ENCODE measurements at regions not wholly inside any gene's neighbourhood (a gene's known extent, or its start where the extent isn't known, plus 50 kb on each side); places are given as distances from the start of the nearest gene placed in this dataset.
"Not testable (repeated sequence)": the region's sequence is repeated elsewhere in the genome, so short reads cannot be mapped to it uniquely, and the experiment has no call there.

DNA sequence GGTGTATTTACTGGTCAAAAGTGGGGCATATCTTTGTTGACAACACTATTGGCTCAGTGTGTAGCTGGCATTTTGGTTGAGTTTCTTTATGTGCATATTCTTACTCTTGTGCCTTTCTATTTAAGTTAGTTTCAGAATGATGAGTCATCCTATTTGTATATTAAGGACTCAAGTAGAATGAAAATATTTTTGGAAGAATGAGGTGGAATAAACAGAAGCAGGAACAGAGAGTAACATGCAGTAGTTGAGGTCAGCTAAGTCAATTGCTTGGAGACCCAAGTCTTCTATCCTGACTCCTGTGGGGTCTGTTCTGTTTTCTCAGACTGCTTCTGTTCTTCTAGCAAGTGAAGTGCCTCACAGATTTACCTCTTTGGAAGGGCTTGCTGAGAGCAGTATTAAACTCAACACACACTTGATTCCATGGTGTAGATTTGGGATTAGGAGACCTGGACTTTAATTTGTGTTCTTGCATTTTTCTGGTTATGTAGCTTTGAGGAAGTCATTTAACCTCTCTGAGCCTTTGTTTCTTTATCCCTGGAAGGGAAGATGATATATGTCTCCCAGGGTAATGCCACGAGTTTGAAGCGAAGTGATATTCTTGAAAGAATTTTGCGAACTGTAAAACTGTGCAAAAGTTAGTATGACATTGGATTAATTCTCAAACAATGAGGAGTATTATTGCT, 324.3 kb downstream of the QKI start:
- FAIRE-seq (no peak), DNase-seq (ENCODE audit: extremely low spot score, insufficient read length, low read depth) (no peak)

DNA sequence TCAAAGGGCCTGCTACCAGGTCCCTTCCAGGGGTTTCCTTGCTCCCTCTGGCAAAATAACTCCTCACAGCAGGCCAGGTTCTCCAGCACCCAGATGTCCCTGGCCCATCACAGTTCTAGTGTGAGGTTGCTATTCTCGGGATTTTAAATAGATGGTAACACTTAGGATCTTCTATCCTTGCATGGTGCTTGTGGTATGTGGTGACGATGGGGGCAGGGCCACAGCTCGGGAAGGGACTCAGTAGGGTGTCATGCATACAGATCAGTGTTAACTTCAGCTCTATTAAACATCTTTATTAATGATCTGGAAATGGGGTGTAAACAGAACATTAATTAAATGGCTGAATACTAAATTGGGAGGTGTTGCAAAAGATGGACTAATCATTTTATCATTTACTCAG, 323.8 kb downstream of the QKI start:
- DNase-seq (ENCODE audit: extremely low spot score, insufficient read length, low read depth) (no peak), FAIRE-seq (no peak)

DNA sequence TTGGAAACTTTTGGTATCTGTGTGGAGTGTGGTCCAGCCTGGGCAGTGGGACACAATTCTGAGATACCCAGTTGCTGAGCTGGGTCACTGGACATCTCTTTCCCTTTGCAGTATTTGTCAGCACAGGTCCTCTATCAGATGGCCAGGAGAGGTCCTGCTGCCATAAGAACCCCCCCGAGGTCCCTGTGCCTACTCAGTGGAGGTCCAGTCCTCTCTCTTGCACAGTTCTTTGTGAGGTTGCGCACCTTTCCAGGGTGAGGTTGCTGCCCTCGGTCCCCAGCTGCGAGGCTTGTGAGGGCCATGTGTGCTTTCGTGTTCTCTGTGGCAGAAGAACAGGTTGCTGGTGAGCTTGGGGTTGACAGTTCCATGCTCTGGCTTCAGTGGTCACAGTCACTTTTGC, 320.6 kb downstream of the QKI start:
- no peak for FAIRE-seq

DNA sequence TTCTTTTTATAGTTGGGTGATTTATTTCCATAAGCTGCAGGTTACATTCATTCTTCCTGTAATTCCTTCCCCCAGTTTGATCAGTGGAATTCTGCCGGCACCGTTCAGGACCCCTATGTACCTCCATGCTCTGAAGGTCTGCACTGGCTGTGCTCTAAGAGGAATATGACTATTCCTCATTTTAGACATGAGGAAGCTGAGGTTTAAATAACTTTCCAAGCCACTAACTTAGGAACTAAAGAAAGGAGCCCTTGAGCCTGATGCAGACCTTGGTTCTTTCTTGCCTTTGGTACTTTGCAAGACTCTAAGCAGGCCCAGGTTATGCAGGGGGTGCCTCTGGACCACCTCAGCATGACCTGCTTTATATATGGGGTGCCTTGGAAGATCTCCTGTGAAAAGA, 318.5 kb downstream of the QKI start:
- FAIRE-seq (no peak), DNase-seq (ENCODE audit: extremely low spot score, insufficient read length, low read depth) (no peak)

More for the DNA sequence above, 320.6 kb downstream of the QKI start:
- no peak for DNase-seq (ENCODE audit: extremely low spot score, insufficient read length, low read depth)

DNA sequence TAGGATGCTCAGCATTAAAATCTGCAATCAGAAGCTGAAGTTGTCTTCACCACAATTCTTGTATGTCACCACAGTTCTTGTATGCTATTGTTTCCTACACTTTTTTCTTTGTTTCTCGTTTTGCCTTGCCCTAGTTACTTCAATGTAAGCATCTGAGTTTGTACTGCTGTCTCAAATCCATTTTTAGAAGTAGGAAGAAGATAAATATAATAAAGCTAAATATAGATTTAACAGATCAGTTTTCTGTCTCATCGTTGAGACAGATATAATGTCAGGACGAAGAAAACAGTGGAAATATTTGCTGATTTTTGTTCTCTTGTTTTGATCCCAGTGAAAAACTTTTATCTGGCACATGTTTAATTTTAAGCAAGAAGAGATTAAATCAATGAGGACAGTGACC, 318.0 kb downstream of the QKI start:
- DNase-seq (ENCODE audit: extremely low spot score, insufficient read length, low read depth), result no peak
- FAIRE-seq, result no peak

DNA sequence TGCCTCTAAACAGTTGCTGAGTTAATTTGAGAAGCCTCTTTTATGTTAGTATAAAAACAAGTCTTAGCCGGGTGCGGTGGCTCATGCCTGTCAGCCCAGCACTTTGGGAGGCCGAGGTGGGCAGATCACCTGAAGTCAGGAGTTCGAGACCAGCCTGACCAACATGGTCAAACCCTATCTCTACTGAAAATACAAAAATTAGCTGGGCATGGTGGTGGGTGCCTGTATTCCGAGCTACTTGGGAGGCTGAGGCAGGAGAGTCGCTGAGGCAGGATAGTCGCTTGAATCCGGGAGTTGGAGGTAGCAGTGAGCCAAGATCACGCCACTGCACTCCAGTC, 317.5 kb downstream of the QKI start:
- DNase-seq (ENCODE audit: extremely low spot score, insufficient read length, low read depth), result not testable (repeated sequence)

DNA sequence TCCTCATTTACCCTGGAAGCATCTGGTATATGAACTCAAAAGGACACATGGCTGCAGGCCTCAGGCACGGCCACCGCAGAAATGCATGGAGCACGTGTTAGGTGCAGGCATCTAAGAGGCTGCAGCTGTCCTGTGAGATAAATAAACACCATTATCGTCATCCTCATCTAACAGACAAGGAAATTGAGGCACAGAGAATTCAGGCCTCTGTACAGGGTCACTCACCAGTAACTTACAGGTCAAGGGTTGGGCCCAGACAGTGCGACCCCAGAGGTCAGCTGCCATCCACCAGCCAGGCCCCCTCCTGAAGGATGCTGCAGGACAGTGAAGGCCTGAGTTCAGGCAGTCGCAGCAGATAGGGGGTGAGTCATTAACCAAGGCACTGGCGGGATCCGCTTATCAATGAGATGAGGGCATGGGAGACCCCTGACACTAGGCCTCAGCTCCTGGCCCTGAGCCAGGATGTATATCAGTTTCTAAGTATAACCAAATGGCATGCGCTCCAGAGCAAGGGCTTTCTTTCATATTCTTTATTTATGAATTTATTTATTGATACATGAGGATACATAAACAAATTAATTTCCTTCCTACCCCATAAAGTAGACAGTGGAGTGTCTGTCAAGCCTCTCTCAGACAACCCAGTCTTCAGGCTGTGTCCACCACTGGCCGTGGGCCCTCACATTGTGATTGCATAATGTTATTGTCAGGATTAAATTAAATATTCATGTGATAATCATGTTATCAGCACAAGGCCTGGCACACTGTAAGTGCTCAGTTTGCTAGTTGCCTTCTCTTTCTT, 316.9 kb downstream of the QKI start:
- no peak for FAIRE-seq
- no peak for DNase-seq (ENCODE audit: extremely low spot score, insufficient read length, low read depth)

More for the DNA sequence above, 317.5 kb downstream of the QKI start:
- not testable (repeated sequence) for FAIRE-seq

DNA sequence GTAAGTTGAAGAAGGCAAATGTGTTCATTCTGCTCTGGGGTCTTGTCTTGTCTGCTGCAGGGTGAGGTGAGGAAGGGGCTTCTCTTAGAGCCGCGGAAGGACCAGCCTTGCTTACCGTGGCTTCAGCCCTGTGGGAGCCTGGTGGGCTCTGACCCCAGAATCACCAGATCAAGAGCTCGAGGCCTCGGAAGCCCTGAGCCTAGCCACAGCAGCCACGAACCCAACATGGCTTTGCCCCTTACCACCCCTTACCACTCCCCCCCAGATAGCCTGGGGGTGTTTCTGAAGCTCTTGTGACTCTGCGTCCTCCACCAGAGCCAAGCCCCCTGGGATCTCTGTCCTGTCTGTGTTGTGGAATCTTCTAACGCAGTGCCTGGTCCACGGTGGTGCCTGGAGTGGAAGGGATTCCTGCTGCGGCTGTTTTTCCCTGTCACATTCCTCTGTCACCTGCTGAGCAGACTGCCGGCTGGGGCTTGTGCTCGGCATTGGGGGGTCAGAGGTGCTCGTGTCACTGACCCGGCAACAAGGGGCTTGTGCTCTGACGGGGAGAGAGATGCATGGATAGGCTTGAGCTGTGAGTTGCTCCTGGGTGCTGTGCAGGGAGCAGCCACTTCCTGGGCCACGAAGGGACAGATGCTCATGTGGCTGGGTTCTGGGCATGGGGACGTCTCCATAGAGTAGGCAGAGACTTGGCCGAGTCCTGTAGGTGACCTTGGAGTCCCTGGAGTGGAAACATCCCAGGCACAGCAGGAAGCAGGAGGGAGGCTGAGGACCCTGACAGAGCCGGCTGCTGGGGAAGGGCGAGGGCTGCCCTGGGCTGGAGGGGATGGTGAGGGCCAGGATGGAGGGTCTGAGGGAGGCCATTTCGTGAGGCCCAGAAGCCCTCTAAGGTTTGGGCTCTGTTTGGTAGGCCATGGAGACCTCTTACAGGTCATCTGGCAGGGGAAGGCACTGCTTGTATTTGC, 316.0 kb downstream of the QKI start:
- no peak for DNase-seq (ENCODE audit: extremely low spot score, insufficient read length, low read depth)
- FAIRE-seq, result no peak

DNA sequence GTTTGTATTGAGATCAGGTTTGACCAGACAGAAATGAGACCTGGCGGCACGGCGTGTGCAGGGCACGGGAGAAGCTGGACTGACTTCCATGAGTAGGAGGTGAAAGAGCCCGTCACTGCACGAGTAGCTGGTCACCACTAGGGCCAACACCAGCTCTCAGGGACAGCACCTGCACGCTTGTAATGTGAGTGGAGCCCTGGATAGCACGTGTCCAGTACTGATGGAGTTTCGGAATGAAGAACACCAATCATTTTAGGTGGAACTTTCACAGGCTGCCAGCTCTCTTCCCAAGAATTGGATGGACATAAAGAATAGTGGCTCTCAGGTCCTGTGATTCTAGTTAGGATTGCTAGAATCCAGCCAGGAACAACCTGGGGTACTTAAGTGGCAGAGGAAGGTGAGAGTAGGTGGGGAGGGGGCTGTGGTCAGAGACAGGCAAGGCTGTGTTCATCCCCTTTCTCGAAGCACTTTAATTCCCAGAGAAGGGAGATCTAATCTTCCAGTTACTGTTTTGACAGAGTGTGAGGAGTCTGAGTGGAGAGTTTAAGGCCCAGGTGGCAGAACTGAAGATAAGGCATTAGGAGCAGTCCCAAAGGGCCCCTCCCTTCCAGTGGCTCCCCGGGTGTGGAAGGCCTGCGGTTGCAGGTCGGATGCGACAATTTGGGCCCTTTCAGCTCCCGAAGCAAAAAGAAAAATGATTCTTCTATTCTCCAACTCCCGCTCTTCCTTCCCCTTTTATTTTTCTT, 314.8 kb downstream of the QKI start:
- FAIRE-seq (no peak), DNase-seq (ENCODE audit: extremely low spot score, insufficient read length, low read depth) (no peak)

DNA sequence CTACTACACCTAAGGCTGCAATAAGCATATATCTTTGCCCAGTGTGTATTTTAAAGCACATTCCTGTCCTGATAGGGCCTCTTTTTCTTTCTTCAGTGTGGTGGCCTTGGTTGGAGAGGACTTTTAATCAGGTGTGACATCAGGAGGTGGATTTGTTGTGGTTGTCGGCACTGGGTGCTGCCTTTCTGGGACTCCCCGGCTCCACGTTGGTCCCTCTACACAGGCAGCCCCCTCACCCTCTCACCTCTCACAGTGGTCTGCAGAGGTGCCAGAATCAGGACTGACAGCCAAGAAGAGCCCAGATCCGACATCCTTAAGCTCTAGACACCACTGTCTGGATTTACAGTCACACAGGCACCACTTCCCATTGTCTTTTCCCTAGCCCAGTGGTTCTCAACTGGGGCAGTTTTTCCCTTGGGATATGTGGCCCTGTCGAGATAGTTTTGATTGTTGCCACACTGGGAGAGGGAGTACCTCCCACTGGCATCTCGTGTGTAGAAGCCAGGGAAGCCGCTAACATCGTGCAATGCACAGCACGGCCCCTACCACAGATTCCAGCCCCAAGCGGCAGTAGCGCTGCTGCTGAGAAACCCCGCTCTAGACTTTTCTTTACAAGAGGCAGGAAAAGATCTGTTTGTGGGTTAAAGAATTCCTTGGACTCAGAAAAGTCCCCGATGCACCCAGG, 314.1 kb downstream of the QKI start:
- FAIRE-seq (no peak), DNase-seq (ENCODE audit: extremely low spot score, insufficient read length, low read depth) (no peak)

DNA sequence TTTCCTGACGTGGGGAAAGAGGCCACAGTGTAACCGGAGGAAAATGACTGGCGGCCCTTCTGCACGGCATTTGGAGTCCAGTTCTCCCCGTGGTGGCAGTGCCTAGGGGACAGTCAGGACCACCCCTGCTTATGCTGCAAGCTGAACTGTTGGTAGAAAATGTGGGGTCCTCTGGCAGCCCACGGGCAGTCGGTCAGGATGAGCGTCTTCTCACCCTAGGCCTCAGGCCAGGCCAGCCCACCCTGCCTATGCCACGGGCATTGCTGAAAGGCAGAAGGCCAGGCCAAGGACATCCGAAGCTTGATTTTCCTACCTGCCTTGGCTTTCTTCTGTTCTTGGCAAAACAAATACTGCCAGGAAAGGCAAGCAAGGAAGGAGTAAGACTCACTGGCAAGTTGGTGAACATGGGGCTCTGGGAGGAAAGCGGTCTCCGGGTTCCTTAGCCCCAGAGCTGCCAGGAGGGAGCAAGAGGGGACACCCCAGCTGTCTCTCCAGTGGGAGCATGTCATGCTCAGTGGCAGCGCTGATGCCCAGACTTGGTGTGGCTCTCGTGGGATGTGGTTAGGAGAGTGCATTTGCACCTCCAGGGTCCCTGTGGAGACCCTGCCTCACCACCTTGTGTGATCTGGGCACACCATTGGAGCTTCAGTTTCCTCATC, 311.6 kb downstream of the QKI start:
- DNase-seq (ENCODE audit: extremely low spot score, insufficient read length, low read depth) (no peak), FAIRE-seq (no peak)

DNA sequence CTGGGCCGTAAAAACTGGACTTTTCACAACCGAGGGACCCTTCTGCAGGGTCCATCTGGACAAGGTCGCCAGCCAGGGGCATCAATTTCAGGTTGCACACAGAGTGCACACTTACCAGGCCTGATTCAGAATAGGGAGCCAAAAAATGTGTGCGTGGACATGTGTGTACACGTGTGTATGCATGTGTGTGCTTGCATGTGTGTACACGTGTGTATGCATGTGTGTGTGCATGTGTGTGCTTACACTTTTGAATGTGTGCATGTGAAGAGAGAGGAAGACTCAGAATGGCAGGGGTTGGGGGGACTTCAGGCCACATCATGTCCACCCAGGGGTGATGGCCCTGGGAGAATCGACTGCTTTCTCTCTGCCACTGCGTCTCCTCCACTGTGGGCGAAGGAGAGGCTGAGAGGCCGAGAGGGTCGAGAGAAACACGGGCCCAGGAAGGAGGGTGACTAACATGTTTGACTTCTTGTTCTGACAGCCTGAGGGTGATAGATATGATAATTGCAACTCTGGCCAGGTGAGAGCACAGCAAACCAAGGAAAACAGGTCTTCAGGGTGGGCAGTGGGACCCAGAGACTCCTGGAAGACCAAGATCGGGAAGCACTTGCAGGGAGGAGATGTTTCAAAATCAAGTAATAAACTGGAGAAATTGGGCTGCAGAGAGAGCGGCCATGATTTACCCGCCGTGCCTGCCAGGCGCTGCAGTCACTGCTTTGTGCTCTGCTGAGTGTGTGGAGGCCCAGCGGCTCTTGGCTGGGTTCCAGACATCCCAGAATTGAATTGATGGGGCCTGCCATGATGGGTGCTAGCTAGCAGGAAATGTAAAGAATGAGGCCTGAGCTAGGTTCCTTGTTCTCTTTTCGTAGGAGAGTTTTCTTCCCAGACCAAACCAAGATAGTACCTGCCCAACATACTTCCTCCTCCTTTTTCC, 310.8 kb downstream of the QKI start:
- FAIRE-seq (no peak), DNase-seq (ENCODE audit: extremely low spot score, insufficient read length, low read depth) (no peak)

DNA sequence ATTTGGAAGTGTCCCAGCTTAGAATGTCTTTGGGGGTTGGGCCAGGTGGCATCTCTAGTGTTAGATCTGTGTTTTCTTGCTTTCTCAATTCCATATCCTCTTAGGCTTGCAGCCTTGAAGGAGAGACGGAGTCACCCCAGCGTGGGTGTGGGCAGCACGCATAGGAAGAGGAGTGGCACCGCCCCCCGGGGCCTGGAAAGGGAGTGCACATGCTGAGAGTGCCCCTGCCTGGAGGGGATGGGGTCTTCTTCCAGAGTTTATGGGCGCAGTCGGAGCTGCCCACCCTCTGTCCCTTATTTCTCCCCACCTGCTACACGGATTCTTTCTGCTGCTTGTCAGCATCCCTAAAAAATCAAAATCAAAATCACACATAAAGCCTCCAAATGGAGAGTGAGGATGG, 309.7 kb downstream of the QKI start:
- DNase-seq (ENCODE audit: extremely low spot score, insufficient read length, low read depth), result no peak
- no peak for FAIRE-seq

DNA sequence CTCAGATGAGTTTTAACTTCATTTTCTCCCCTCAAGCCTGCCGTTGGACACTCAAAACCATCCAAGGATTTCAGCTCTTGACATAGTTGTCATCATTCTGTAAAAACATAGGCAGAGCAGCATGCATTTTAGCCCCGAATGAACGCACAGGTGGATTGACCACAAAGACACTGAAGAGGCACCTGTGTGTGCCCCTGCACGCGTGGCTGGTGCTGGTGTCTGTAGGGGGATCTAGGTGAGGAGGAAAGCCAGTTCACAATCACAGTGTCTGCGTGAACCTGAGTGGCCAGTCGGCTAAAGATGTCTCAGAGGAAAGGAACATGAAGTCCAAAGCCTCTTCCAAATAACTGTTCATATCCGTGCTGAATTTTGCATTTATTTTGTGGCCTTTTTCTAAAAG, 309.2 kb downstream of the QKI start:
- FAIRE-seq, result no peak
- no peak for DNase-seq (ENCODE audit: extremely low spot score, insufficient read length, low read depth)

DNA sequence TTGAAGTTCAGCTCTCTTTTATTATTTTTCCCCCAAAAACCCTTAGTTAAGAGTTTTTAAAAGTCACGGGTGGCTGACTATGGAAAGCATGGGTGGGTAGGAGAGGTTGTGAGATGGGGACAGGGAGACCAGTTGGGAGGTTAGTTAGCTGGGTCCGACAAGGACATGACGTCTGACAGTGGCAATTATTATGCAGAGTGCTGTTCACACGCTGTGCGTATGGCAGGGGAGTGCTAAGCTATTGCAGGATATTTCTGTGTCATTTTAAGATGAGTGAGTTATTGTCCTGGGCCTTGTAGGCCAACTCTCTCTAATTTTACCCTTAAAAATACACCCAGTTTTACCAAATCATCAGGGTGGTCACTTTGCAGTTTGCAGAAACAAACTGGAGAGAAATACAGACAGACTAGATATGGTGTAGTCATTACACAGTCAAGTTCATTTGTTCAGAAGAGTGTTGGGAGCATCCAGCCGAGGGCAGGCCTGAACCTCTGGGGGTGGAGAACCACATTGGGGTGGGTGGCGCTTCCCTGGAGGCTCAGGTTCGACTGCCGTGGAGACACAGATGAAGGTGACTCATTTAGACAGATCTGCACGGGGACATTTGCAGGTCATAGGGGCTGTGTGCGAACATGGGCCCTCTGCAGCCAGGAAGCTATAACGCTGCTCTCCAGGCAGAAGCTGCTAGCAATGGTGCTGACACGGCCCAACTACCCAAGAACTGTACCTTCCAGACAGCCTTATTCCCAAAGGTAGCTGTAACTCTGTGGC, 307.6 kb downstream of the QKI start:
- no peak for FAIRE-seq
- no peak for DNase-seq (ENCODE audit: extremely low spot score, insufficient read length, low read depth)

DNA sequence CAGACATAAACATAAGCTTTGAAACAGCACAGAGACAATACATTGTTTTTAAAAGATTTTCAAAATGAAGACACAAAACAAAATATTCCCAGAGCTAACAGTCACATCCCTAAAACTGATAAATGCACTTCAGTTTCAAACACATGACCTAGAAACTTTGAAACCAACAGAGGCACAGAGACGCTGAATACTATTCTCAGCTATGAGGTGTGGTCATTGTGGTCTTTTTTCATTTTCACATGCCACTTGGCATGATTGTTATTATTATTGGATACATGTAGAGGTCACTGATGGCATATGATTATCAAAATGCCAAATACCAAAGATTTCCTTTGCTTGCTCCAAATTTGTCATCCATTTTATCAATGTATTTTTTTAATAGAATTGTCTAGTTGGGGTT, 306.9 kb downstream of the QKI start:
- no peak for DNase-seq (ENCODE audit: extremely low spot score, insufficient read length, low read depth)
- FAIRE-seq, result no peak

Measured in GM18507 (cell line).